ENCODE measurements at regions not wholly inside any gene's neighbourhood (a gene's known extent, or its start where the extent isn't known, plus 50 kb on each side); places are given as distances from the start of the nearest gene placed in this dataset.

- TF ChIP-seq POLR2AphosphoS5 (IDR thresholded peaks at IDR 0.05; ENCODE audit: insufficient read depth in 1 of 2, low read depth in 1 of 2) (no peak), POLR2A (IDR thresholded peaks at IDR 0.05) (no peak), CTCF (IDR thresholded peaks at IDR 0.05) (no peak)
Observed at GRCh38 chr11:120010775-120011174, 127.1 kb downstream of the TRIM29 start.
